UCSD-AML1 (cell line): ENCODE measurements at regions not wholly inside any gene's neighbourhood (a gene's known extent, or its start where the extent isn't known, plus 50 kb on each side); places are given as distances from the start of the nearest gene placed in this dataset.
"Not testable (repeated sequence)": the region's sequence is repeated elsewhere in the genome, so short reads cannot be mapped to it uniquely, and the experiment has no call there.

Experiments
- DNase-seq: peaks from one replicate; lab custom pipeline; 2025; ENCODE audit not compliant: unreplicated experiment; lab: John Stamatoyannopoulos, UW

- peak; percentile 18 for DNase-seq
These were observed 219.6 kb downstream of the ETAA1 start for GRCh38 chr2:67616749-67617148.

GRCh38 chr2:67619204-67619603, 222.1 kb downstream of the ETAA1 start:
- DNase-seq = no peak

- DNase-seq = not testable (repeated sequence)
These were observed 226.6 kb downstream of the ETAA1 start for GRCh38 chr2:67623741-67624140.

GRCh38 chr2:67625178-67625577, 228.0 kb downstream of the ETAA1 start:
- no peak for DNase-seq

GRCh38 chr2:67625690-67626475, 228.8 kb downstream of the ETAA1 start:
- no peak for DNase-seq

GRCh38 chr2:67626656-67627055, 229.5 kb downstream of the ETAA1 start:
- no peak for DNase-seq

- DNase-seq = no peak
These were observed 230.5 kb downstream of the ETAA1 start for GRCh38 chr2:67627456-67628207.

- DNase-seq = no peak
These were observed 231.8 kb downstream of the ETAA1 start for GRCh38 chr2:67628892-67629291.

- no peak for DNase-seq
These were observed 234.3 kb downstream of the ETAA1 start for GRCh38 chr2:67631483-67631882.

GRCh38 chr2:67633212-67633856, 236.2 kb downstream of the ETAA1 start:
- DNase-seq = no peak

GRCh38 chr2:67638146-67638545, 241.0 kb downstream of the ETAA1 start:
- no peak for DNase-seq

GRCh38 chr2:67641312-67642045, 244.3 kb downstream of the ETAA1 start:
- no peak for DNase-seq

GRCh38 chr2:67642046-67642382, 244.9 kb downstream of the ETAA1 start:
- no peak for DNase-seq

GRCh38 chr2:67642961-67643360, 245.8 kb downstream of the ETAA1 start:
- no peak for DNase-seq

GRCh38 chr2:67645280-67646138, 248.4 kb downstream of the ETAA1 start:
- DNase-seq = no peak

- no peak for DNase-seq
These were observed 249.7 kb downstream of the ETAA1 start for GRCh38 chr2:67646714-67647333.

- no peak for DNase-seq
These were observed 252.5 kb downstream of the ETAA1 start for GRCh38 chr2:67649331-67650261.

- DNase-seq = peak; percentile 20
These were observed 253.4 kb downstream of the ETAA1 start for GRCh38 chr2:67650291-67651133.
